H1 (cell line): ENCODE measurements at regions not wholly inside any gene's neighbourhood (a gene's known extent, or its start where the extent isn't known, plus 50 kb on each side); places are given as distances from the start of the nearest gene placed in this dataset.

Experiments
- CTCF ChIA-PET: fragments of 300-600 bp; sonication (Branson Sonifier 250); formaldehyde crosslinking; loops from one replicate; lab custom pipeline; 2021; ENCODE audit not compliant: partially characterized antibody; lab: Charles Lee
- POLR2A ChIA-PET: fragments of 300-600 bp; sonication (Branson Sonifier 250); formaldehyde crosslinking; loops from one replicate; lab custom pipeline; 2021; ENCODE audit warnings: inconsistent platforms; ENCODE audit not compliant: partially characterized antibody; lab: Charles Lee
- DNase-seq, 2 experiments: peaks; one replicate each; pipeline versions ENCODE4 v3.0.0 to v3.0.0-alpha.2; 2010 to 2022; ENCODE audit warnings: low spot score in 2 of 2, low read depth in 1 of 2, mixed read lengths in 1 of 2
- FAIRE-seq: peaks from 2 replicates; lab custom pipeline; 2011; peaks lifted over from hg19 to GRCh38; lab: Jason Lieb, UNC
- H2AFZ ChIP-seq: 2 replicates; pipeline ENCODE4 v1.8.1; 2012; ENCODE audit warnings: low read length, inconsistent platforms
- H2AK5ac ChIP-seq: 2 replicates; pipeline ENCODE4 v1.6.1; 2013; ENCODE audit warnings: low read depth, low read length
- H2BK120ac ChIP-seq: replicated peaks from 2 replicates; pipeline ENCODE3; 2013; ENCODE audit warnings: low read depth, low read length, inconsistent platforms
- H2BK12ac ChIP-seq: 2 replicates; pipeline ENCODE4 v1.6.1; 2013; ENCODE audit warnings: low read depth, low read length
- H2BK15ac ChIP-seq: 2 replicates; pipeline ENCODE4 v1.6.1; 2013; ENCODE audit warnings: low read length
- H2BK20ac ChIP-seq: 2 replicates; pipeline ENCODE4 v1.6.1; 2013; ENCODE audit warnings: low read length
- H2BK5ac ChIP-seq: 2 replicates; pipeline ENCODE4 v1.6.1; 2013; ENCODE audit warnings: low read depth, low read length
- H3K14ac ChIP-seq: 2 replicates; pipeline ENCODE4 v1.6.1; 2013; ENCODE audit warnings: inconsistent platforms; ENCODE audit not compliant: insufficient read length
- H3K18ac ChIP-seq: 2 replicates; pipeline ENCODE4 v1.6.1; 2013; ENCODE audit warnings: low read length; ENCODE audit errors: extremely low read depth
- H3K23ac ChIP-seq: 2 replicates; pipeline ENCODE4 v1.6.1; 2013; ENCODE audit warnings: inconsistent platforms; ENCODE audit not compliant: insufficient read length
- H3K23me2 ChIP-seq: 2 replicates; pipeline ENCODE4 v1.6.1; 2013; ENCODE audit warnings: low read depth, low read length
- H3K27ac ChIP-seq: 2 replicates; pipeline ENCODE4 v1.6.1; 2011; ENCODE audit warnings: low read depth, low read length, inconsistent platforms
- H3K27me3 ChIP-seq, 4 experiments: replicated peaks in 1 of 4; 1 replicate in 1 of 4; 2 replicates in 3 of 4; pipeline versions ENCODE4 v1.6.1 to v1.8.1; 2011 to 2013; ENCODE audit warnings: low read length in 3 of 4, mild to moderate bottlenecking in 3 of 4, inconsistent platforms in 2 of 4, mixed read lengths in 2 of 4, moderate library complexity in 1 of 4; ENCODE audit not compliant: control insufficient read depth in 3 of 4, insufficient read depth in 3 of 4; ENCODE audit errors: extremely low read depth in 1 of 4
- H3K36me3 ChIP-seq, 4 experiments: 2 replicates each; pipeline versions ENCODE4 v1.6.1 to v1.8.1; 2011 to 2013; ENCODE audit warnings: mild to moderate bottlenecking in 4 of 4, low read length in 3 of 4, moderate library complexity in 2 of 4, control low read depth in 1 of 4, inconsistent platforms in 1 of 4; ENCODE audit not compliant: insufficient read depth in 4 of 4, control insufficient read depth in 2 of 4
- H3K4ac ChIP-seq: replicated peaks from 2 replicates; pipeline ENCODE3; 2013; ENCODE audit warnings: low read length, low read depth, mixed read lengths, inconsistent platforms; ENCODE audit not compliant: insufficient read length
- H3K4me1 ChIP-seq, 4 experiments: replicated peaks in 1 of 4; 1 replicate in 1 of 4; 2 replicates in 3 of 4; pipeline versions ENCODE4 v1.6.1 to v1.8.1; 2011 to 2013; ENCODE audit warnings: low read length in 3 of 4, inconsistent platforms in 2 of 4, mixed read lengths in 1 of 4; ENCODE audit not compliant: insufficient read depth in 4 of 4, control insufficient read depth in 3 of 4
- H3K4me2 ChIP-seq, 2 experiments: 2 replicates each; pipeline versions ENCODE4 v1.6.1 to v1.8.1; 2011 to 2013; ENCODE audit warnings: low read depth in 2 of 2, low read length in 2 of 2, control low read depth in 1 of 2, inconsistent platforms in 1 of 2, mild to moderate bottlenecking in 1 of 2; ENCODE audit not compliant: insufficient read depth in 1 of 2
- H3K4me3 ChIP-seq, 4 experiments: fragments of 200-600, 300-600 bp in 1 of 4; sonication (generic), shearing (Covaris generic), sonication (Bioruptor Twin) in 1 of 4; 2 replicates each; pipeline versions ENCODE4 v1.5.1 to v1.8.1; 2011 to 2016; ENCODE audit warnings: low read length in 4 of 4, low read depth in 3 of 4, control low read depth in 2 of 4, inconsistent platforms in 2 of 4, mild to moderate bottlenecking in 2 of 4, mixed read lengths in 1 of 4, moderate library complexity in 1 of 4; ENCODE audit not compliant: insufficient read depth in 2 of 4; ENCODE audit errors: extremely low read depth in 1 of 4
- H3K56ac ChIP-seq: replicated peaks from 2 replicates; pipeline ENCODE3; 2013; ENCODE audit warnings: low read depth, mild to moderate bottlenecking, mixed read lengths, low read length, inconsistent platforms; ENCODE audit not compliant: insufficient read length
- H3K79me1 ChIP-seq: 2 replicates; pipeline ENCODE4 v1.6.1; 2013; ENCODE audit warnings: low read depth, low read length, control low read depth
- H3K79me2 ChIP-seq, 2 experiments: 2 replicates each; pipeline versions ENCODE4 v1.6.1 to v1.8.1; 2012 to 2013; ENCODE audit warnings: low read length in 2 of 2, mild to moderate bottlenecking in 2 of 2, inconsistent platforms in 1 of 2; ENCODE audit not compliant: insufficient read depth in 2 of 2, control insufficient read depth in 1 of 2
- H3K9ac ChIP-seq, 4 experiments: replicated peaks in 1 of 4; 1 replicate in 1 of 4; 2 replicates in 3 of 4; pipeline versions ENCODE4 v1.6.1 to v1.8.1; 2011 to 2013; ENCODE audit warnings: low read depth in 3 of 4, low read length in 3 of 4, control low read depth in 2 of 4, mild to moderate bottlenecking in 2 of 4, moderate library complexity in 2 of 4, inconsistent platforms in 1 of 4; ENCODE audit errors: extremely low read depth in 1 of 4
- H3K9me3 ChIP-seq, 2 experiments: 2 replicates each; pipeline versions ENCODE4 v1.6.1 to v1.8.1; 2012 to 2013; ENCODE audit warnings: mild to moderate bottlenecking in 2 of 2, moderate library complexity in 2 of 2, control low read depth in 1 of 2, inconsistent platforms in 1 of 2, low read depth in 1 of 2, low read length in 1 of 2, mixed read lengths in 1 of 2; ENCODE audit not compliant: insufficient read depth in 2 of 2
- H4K20me1 ChIP-seq, 2 experiments: replicated peaks in 1 of 2; 2 replicates each; pipeline versions ENCODE3 to v1.8.1; 2011 to 2013; ENCODE audit warnings: inconsistent platforms in 2 of 2, low read length in 2 of 2, mild to moderate bottlenecking in 1 of 2; ENCODE audit not compliant: insufficient read depth in 2 of 2, control insufficient read depth in 1 of 2
- H4K5ac ChIP-seq: 2 replicates; pipeline ENCODE4 v1.6.1; 2013; ENCODE audit warnings: low read length, low read depth, mixed read lengths, inconsistent platforms; ENCODE audit not compliant: insufficient read length
- H4K8ac ChIP-seq: 2 replicates; pipeline ENCODE4 v1.8.0; 2013; ENCODE audit warnings: mild to moderate bottlenecking, moderate library complexity, low read length, inconsistent platforms; ENCODE audit not compliant: insufficient read depth; ENCODE audit errors: extremely low read depth
- H4K91ac ChIP-seq: replicated peaks from 2 replicates; pipeline ENCODE3; 2013; ENCODE audit warnings: low read length, mixed read lengths, inconsistent platforms; ENCODE audit not compliant: insufficient read length
- FOSL1 ChIP-seq: IDR thresholded peaks from 2 replicates; pipeline ENCODE4 v1.6.1; 2011; ENCODE audit warnings: mild to moderate bottlenecking, low read depth, low read length, moderate library complexity; ENCODE audit not compliant: insufficient read depth
- POU5F1 ChIP-seq: IDR thresholded peaks from 2 replicates; pipeline ENCODE4 v1.6.1; 2011; ENCODE audit warnings: low read depth, mild to moderate bottlenecking, low read length, moderate library complexity
- SAP30 ChIP-seq: fragments of 300-600 bp; sonication (generic); IDR thresholded peaks from 2 replicates; pipeline ENCODE4 v1.7.1; 2012; ENCODE audit warnings: low read length, moderate library complexity, mild to moderate bottlenecking, inconsistent platforms; ENCODE audit not compliant: insufficient read depth, insufficient replicate concordance
- TBP ChIP-seq: IDR thresholded peaks from 2 replicates; pipeline ENCODE4 v1.6.1; 2011; ENCODE audit warnings: low read depth, low read length, improper control_type of control experiment
- WGBS, 2 experiments: shearing (Covaris generic) in 1 of 2; methylation state at CpG; one replicate each; pipeline versions ENCODE4 v1.1.6 to v1.1.7; 2013 to 2015; ENCODE audit warnings: low lambda C conversion rate in 2 of 2, mixed read lengths in 2 of 2, inconsistent platforms in 1 of 2, low coverage in 1 of 2, missing lambda C conversion rate in 1 of 2; ENCODE audit not compliant: insufficient replicate concordance in 2 of 2, insufficient coverage in 1 of 2, insufficient read length in 1 of 2; ENCODE audit errors: extremely low coverage in 1 of 2, missing lambda C conversion rate in 1 of 2; 5-methylcytosine and 5-hydroxymethylcytosine counted together

GRCh38 chr4:137063961-137064360, 468.3 kb downstream of the PCDH18 start:
- H3K36me3 ChIP-seq: no peaks in the 10 kb centered on the region
- no peak overlapping the region for H3K9ac ChIP-seq
- FAIRE-seq (no peak), DNase-seq (no peak)
- H4K5ac ChIP-seq: no peak overlapping the region
- no peak overlapping the region for H3K56ac ChIP-seq
- H3K4me2 ChIP-seq: no peak overlapping the region
- H3K4ac ChIP-seq: no peak overlapping the region
- no peak overlapping the region for H4K8ac ChIP-seq
- WGBS, 2 experiments: 95% methylated on average over 2 of the region's 2 CpGs; no CpG with 5 or more reads in 1 of the 2 experiments
- TF ChIP-seq FOSL1: no peak
- no peak for TF ChIP-seq SAP30
- TF ChIP-seq TBP: no peak
- TF ChIP-seq POU5F1: no peak
- ChIA-PET POLR2A (no interaction called here), CTCF (no interaction called here)
- H3K18ac ChIP-seq: no peak overlapping the region
- H4K20me1 ChIP-seq: no peaks in the 10 kb centered on the region
- no peak overlapping the region for H4K91ac ChIP-seq
- no peaks in the 10 kb centered on the region for H3K4me1 ChIP-seq
- no peak overlapping the region for H2BK12ac ChIP-seq
- no peak overlapping the region for H3K14ac ChIP-seq
- H3K23me2 ChIP-seq: no peaks in the 10 kb centered on the region; the same call in 1 of the 2 replicates
- no peaks in the 10 kb centered on the region for H3K27me3 ChIP-seq
- no peak overlapping the region for H2BK15ac ChIP-seq
- H2BK20ac ChIP-seq: no peak overlapping the region
- no peak overlapping the region for H2AK5ac ChIP-seq
- no peak overlapping the region for H3K27ac ChIP-seq
- no peak overlapping the region for H3K23ac ChIP-seq
- H3K9me3 ChIP-seq: no peaks in the 10 kb centered on the region
- H2AFZ ChIP-seq: no peak overlapping the region
- H3K4me3 ChIP-seq: no peak overlapping the region
- no peaks in the 10 kb centered on the region for H3K79me2 ChIP-seq
- H3K79me1 ChIP-seq: no peaks in the 10 kb centered on the region
- H2BK120ac ChIP-seq: no peak overlapping the region
- no peak overlapping the region for H2BK5ac ChIP-seq
